ENCODE measurements at regions not wholly inside any gene's neighbourhood (a gene's known extent, or its start where the extent isn't known, plus 50 kb on each side); places are given as distances from the start of the nearest gene placed in this dataset.

- TF ChIP-seq CTCF (conservative IDR thresholded peaks at IDR 0.05; ENCODE audit: low read depth, low read length) (no peak), EZH2 (IDR thresholded peaks at IDR 0.05; ENCODE audit: borderline replicate concordance, low read depth, low read length, poor library complexity, severe bottlenecking) (no peak)
Measured at GRCh38 chr6:79408256-79408974, 128.8 kb downstream of the LCA5 start.

Data from A673 (cell line).